NCI-H1105 (cell line): ENCODE measurements at regions not wholly inside any gene's neighbourhood (a gene's known extent, or its start where the extent isn't known, plus 50 kb on each side); places are given as distances from the start of the nearest gene placed in this dataset.
"Not testable (repeated sequence)": the region's sequence is repeated elsewhere in the genome, so short reads cannot be mapped to it uniquely, and the experiment has no call there.

Experiments used
- DNase-seq: peaks from one replicate; lab custom pipeline; 2025; lab: John Stamatoyannopoulos, UW

DNA sequence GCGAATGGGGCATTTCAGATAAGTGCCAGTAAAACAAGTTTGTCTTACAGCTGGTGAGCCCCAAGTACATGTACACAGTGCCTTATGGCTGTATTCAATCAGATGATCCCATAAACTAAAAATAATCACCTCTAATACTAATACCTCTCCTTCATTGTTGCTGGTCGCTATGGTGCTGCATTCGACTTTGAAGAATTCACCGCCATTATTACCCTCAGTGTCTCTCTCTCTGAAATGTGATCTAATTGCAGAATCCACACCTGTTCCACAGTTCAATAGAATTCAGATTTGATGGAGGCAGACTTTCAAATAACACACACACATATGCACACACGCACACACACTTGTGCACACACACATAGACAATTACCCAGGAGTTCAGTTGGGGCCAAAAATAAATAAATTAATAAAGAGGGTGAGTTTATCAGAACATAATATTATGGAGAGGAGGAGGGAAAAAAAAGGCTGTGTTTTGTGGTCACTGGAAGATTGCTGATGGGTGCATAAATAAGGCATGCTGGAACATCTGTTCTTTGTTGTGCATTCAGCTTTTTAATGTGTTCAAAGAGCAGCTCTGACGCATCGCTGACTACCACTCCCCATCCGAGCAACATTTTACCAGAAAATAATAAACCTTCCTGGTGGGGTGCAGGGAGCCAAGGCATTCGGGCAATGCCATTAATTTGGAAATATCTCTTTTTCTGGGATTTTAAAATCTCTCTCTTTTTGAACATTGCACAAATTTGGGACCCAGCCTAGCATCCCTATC lies 235.7 kb downstream of the SATB1 start:
- DNase-seq: peak; percentile 44

DNA sequence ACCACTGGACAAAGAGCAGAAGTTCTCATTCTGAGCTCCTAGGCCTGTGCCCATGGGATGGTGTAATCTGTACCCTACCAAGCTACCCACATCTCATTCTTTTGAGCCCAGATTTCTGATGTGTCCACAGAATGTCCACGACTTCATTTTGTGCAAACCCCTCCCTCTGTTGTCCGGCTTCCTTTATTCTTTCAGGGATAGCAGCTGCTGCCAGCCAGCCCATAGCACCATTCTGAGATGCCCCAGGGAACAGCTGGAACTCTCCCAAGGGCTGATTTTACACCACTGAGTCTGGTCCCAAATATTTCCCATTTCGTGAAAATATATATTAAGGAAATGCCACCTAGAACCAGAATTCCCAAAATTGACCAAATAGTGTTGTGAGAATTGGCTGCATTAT lies 236.6 kb downstream of the SATB1 start:
- DNase-seq: no peak

DNA sequence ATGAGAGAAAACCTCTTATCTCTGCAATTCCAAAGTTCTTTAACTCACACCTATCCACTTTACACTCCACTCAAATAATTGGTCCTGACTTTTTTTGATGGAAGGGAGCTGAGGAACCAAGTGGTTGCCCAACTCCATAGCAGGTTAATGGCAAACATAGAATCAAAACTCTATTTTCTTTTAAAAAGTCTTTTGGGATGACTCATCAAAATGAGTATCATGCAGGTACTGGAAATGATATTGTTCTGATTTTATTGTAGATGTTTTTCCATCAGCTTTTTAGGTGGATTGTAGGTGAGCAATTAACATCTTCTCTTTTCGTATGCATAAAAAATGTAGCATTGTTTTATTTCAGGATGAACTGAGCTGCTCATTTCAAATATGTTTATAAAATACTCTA lies 239.5 kb downstream of the SATB1 start:
- no peak for DNase-seq

DNA sequence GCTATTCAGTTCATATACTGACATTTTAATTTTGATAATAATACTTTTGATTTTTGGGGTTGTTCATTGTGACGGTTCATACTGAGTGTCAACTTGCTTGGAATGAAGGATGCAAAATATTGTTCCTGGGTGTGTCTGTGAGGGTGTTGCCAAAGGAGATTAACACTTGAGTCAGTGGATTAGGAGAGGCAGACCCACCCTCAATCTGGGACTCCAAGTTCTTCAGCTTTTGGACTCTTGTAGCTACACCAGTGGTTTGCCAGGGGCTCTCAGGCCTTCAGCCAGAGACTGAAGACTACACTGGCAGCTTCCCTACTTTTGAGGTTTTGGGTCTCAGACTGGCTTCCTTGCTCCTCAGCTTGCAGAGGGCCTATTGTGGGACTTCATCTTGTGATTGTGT lies 242.2 kb downstream of the SATB1 start:
- not testable (repeated sequence) for DNase-seq

DNA sequence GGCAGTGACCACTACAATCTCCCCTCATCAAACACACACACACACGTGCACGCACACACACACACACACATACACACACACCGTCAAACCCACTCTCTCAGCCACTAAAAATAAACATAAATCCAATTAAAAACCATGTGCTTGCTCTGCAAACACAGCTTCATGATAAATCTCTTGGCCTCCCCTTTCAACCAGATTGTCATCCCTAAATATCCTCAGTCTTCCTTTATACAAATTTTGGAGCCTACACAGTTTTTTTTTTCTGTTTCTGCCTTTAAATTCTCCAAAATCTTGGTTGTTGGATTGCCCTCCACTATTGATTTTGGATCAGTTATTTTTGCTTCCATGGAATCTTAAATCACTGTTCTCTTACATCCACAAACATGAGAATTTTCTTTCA lies 245.6 kb downstream of the SATB1 start:
- no peak for DNase-seq

DNA sequence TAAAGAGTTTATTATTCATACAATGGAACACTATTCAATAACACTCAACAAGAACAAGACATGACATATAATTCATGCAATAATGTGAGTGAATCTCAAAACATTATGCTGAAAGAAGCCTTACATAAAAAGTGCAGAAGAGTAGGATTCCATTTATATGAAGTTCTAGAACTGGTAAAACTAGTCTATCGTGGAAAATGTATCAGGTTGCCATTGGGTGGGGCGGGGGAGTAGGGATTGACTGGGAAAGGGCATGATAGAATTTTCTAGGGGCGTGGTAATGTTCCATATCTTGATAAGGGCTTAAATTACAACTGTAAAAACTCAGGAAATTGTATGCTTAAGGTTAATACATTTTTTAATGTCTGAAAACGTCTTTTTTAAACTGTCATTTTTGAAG lies 247.9 kb downstream of the SATB1 start:
- no peak for DNase-seq

DNA sequence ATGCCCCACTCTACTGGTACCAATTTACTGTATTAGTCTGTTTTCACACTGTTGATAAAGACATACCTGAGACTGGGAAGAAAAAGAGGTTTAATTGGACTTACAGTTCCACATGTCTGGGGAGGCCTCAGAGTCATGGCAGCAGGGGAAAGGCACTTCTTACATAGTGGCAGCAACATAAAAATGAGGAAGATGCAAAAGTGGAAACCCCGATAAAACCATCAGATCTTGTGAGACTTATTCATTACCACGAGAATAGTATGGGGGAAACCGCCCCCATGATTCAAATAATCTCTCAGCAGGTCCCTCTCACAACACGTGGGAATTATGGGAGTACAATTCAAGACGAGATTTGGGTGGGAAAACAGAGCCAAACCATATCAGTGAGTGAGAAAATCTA lies 251.2 kb downstream of the SATB1 start:
- DNase-seq: not testable (repeated sequence)

DNA sequence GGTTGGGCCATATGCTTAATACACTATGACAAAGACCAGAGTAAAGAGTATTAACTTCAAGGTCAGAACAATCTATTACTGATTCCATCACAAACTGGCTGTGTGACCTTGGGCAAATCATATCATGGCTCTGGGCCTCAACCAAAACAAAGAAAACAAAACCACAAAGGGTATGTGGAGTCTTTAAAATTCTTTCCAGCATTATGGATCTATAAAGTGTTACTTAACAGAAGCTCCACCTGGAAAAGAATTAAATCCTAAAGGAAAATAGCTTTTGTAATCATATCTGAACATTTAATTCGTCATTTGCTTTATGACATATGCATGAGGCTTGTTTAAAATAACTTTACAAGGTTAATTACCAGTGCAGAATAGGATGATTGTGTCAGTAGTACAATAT lies 265.5 kb downstream of the SATB1 start:
- DNase-seq: no peak

DNA sequence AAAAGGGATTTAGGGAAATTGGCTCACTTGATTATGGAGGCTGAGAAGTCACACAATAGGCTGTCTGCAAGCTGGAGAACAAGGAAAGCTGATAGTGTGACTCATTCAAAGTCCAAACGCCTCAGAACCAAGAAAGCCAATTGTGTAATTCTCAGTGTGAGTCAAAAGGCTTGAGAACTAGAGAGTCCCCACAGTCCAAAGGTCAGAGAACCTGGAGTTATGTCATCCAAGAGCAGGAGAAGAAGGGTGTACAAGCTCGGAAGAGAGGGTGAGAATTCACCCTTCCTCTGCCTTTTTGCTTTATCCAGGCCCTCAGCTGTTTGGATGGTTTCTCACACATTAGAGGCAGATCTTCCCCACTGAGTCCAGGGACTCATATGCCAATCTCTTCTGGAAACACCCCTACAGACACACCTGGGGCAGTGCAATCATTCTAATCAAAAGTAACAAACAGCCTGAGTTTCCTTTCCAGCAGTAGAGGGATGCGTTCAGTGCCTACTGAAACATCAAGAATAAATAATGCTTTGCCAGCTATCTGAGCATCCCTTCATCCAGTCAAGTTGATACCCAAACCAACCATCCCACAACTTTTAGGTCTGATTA lies 271.5 kb downstream of the SATB1 start:
- DNase-seq: no peak

DNA sequence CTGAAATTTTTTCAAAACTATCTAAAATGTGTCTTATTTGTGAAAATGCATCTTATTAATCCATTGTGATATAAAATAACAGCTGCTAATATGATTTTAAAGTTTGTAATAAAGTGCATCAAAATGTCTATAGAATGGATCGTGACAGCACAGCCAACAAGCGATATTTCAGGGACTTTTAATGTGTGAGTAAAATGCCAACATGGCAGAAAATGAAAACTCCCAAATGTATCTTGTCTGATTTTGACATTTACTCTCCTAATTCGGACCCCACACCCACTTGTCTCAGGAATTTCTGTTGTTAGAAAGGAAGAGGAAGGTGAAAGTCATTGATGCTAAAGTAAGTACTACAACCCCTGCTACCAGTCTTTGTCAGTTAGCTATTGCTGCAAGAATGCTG lies 273.9 kb downstream of the SATB1 start:
- no peak for DNase-seq

DNA sequence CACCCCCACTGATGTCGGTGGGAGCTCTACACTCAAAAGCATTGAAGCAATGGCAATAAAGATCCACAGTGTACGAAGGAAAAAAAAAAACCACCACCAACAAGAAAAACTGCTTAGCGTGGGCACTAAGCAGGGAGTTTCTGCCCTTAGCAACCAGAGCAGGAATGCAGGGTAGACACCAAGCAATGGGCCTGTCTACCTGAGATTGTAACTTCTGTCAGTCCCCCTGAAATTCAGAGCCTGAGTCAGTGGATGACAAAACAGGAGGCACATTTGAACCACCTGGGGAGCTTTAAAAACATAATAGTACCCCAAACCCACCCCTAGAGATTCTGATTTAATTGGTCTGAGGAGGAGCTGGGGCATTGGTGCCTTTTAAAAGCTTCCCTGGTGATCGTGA lies 275.2 kb downstream of the SATB1 start:
- no peak for DNase-seq

DNA sequence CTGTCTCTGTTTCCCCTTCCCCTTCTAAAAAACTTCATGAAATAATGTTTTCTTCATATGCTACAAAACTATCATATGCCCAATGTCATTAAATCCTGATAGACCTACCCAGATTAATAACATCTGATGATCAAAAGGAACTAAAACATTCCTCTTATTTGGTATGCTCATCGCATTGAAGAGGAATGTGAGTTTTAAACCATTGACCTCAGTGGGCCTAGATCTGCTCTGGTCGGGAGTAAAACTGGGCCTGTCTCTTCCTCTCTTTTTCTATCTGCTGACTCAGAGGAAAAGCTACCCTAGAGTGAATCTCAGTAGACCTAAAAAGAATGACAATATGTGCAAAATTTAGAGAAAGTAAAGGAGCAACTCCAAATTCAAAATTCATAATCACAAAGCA lies 275.8 kb downstream of the SATB1 start:
- DNase-seq: no peak

DNA sequence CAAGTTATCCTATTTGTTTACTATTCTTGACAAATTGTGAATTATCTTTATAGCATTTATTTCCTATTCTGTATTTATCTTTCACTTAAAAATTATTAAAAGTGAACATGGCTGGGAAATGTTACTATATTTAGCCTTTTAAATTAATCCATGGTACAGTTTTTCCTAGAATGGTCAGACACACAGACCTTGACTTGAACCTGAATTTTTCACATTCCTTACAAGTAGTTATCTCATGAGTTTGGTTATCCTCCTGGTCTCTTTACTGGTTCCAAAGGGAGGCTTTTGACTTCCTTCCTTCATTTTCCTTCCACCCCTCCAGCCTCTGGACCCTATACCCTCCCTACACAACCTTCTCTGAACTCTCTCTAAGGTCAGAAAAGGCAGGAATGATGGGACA lies 280.6 kb downstream of the SATB1 start:
- no peak for DNase-seq

DNA sequence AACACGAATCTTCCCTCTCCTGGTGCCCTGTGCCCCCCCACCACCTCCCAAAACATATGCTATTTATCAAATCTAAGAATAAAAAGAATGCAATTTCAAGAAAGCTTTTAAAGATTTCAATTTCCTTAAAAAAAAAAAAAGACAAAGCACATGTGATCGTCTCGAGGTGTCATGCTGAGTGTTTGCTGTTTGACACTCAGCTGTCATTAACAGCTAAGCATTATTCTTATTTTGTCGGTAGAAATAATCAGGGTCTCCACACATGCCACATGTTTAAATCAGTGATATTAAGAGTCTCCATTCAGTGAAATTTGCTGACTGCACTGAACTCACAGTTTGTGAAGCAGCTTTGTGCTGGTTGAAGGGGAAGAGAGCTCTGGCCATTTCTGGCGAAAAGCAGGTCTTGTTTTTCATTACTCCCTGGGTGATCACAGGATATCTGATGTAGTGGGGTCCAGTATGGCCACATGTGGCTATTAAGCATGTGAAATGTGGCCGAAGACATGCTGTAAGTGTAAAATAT lies 281.8 kb downstream of the SATB1 start:
- no peak for DNase-seq

DNA sequence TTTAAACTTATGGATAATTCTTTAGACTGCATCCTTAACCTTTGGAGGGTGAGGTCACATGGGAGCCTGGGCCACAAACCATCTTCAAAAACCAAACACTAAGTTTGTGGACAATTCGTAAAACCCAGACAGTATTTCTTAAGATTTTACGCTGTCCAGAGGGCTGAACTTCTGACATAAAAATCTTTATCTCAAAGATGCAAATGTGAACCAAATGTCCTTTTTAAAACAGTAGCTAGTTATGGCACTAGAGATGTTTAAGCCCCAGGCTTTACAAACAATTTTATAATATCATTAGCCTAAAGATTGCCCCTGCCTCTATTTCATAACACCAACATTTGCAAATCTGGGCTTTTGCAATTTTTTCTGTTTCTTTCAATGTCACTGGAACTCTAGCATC lies 287.2 kb downstream of the SATB1 start:
- DNase-seq: no peak

DNA sequence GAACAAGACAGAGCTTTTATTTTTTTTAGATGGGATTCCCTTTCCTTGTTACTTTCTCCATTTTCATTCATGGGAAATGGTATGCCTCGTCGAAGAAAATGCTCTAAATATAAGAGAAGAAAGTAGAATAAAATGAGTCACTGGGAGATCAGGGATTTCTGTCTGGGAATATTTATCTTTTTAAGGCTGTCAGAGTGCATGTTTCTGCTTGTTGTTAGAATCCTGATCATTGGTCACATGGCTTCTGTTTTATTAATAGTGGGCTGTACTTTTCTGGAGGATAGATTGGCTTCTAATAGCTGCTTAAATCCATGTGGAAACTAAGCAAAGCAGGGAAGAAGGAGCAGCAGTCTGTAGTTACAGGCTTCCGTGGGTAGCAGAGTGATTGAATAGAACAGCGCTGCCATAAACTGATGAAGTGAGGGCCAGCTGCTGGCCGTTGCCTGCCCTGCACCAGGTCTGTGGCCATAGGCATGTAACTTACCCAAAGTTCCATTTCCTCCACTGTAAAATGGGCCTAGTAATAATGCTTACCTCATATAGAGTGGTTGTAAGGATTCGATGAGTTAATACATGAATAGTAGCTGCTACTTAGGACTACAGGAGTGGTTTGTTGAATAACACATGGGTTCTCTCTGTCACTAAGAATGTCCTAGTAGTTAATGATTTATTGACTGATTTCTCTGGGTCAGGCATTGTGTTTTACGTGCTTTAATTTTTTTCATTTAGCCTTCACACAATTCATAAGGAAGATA lies 289.9 kb downstream of the SATB1 start:
- no peak for DNase-seq

DNA sequence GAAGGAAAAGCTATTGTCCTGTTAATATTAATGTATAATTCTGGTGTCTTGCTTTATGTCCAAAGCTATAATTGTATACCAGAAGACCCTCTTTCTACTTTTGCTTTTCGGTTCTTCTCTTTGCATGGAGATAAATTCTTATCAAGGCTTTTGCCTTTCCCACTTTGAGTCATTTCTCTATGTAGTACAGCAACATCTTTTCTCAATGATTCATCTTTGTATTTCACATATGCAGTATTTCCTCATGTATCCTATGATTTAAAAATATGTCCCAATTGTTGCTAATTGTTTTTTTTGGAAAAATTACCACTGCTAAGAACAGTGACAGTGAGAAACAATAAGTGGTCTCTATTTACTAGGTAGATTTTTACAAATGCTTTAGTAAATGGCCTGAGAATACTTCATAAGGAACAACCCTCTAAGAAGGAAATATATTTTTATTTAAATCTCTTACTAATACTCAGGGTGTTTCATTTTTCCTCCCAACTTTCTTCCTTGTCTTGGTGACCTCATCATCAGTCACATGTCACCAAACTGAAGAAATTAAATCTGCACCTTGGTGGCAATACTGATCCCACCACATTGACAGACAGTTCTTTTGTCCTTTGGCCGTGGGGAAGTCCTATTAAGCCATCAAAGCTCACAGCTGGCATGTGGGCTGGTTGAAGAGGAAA lies 290.6 kb downstream of the SATB1 start:
- no peak for DNase-seq

DNA sequence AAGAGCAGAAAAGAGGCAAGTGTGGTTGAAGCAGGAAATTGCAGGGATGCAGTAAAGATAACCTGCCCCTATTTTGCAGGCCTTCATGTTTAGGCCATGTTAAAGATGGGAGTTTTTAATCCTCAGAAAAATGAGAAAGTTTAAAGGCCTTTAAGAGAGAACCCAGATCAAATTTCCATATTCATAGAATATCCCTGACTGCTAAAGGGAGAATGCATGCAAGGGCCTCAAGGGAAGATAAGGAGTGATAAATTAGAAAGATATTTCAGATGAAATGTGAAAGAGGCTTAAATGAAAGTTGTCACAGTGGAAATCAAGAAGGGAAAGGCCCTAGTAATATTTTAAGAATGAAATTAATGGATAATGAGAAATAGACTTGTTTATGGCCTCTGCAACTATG lies 292.1 kb downstream of the SATB1 start:
- DNase-seq: no peak

DNA sequence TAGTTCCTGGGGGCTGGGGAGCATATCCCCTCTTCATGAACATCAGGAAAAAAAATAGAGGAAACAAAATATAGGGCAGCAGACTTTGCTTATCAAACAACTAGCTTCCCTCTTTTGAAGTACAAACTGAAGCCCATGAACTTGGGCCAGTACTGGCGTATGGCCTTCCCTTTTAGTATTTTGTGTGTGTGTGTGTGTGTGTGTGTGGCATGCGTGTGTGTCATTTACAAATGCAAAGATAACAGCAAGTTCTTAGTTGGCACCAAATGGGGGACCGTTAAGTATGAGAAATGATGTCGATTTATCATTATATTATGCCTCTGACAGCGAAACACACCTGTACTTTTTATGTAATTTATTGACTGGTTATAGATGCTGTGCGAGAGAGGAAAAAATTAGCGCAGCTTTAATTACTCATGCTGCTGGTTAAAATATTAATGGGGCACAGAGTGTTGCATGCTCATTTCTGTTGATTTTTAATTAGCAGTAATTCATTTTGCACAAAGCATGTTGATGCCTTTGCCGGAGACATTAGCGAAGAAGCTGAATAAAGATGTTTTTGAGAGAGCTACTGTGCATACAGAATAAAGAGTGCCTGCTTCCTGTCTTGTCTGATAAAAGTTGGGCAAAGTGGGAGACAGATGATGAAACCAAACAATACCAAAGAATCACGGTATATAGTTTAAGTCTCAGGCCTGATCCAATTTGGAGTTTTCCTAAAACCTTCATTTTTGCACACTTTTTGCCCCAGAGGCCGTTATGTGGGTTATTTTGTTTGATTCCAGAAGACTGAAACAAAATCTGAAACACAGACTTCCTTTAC lies 297.1 kb downstream of the SATB1 start:
- no peak for DNase-seq

DNA sequence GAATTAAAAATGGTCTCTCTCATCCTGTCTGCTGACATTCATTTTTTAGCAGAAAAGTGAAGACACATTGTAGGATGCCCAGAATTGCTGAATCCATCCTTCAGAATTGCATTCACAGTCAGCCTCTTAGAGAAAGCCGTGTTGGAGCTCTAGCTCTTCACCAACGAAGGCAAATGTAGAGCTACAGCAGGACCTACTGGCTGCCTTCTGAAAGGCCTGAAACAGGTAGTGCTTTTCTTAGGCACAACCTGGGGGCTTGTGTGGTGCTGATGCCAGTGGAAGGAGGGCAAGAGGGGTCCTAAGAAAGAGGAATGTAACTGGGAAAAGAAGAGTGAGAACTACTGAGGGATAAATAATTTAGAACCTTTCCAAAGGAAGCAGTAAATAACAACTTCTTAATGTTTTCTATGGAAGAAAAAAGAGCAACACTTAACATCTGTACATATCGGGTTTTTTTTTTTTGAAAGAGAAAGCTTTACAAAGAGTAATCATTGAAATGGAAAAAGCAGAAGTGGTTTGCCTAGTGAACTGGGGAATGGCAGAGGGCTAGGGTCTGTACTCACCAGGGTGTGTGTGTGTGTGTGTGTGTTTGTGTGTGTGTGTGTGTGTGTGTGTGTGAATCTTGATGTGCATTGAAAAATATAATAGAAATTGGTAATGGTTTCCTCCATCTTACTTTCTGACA lies 297.8 kb downstream of the SATB1 start:
- no peak for DNase-seq

DNA sequence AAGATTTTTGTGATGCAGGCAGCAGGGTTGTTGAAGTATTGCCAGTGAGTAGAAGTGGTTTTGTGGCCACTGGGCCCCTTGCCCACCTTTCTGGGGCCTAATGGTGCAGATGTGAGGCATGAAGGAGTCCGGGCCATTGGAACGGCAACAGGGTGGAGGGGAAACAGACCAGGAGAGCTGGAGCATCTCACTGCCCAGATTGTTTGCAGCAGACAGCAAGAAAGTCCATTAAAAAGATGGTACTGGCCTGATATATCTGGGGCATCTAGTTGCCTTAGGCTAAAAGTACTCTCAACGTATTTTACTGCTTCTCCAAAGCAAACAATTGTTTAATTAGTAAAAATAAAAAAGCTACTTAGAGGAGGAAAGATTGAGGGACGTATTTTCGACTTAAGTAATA lies 298.4 kb downstream of the SATB1 start:
- no peak for DNase-seq
